ENCODE measurements at regions not wholly inside any gene's neighbourhood (a gene's known extent, or its start where the extent isn't known, plus 50 kb on each side); places are given as distances from the start of the nearest gene placed in this dataset.

DNA sequence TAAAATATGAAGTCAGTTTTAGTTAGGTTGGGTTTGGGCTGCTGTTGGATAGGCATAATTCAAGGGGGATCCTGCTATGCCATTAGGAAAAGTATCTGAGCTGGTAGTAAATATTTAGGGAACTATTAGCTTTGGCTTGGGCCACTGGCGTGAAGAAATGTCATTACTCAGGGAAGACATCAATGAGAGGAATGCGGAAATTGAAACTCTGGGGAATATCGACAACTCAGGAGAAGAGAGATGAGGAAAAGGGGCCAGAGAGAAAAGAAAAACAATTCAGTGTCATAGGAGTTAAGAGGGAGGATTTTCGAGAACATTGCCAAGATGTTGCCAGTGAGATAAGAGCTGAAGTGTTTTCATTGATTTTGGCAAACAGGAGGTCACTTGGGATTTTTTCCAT lies 149.7 kb upstream of the PARD3B start:
- ChIA-PET CTCF (ENCODE audit: low intra/inter-chr PET ratio, low total read pairs) (no interaction called here), POLR2A (no interaction called here)
- Histone ChIP-seq H4K20me1 (ENCODE audit: insufficient read depth, low read length) (no peaks in the 10 kb centered on the region), H3K9ac (ENCODE audit: insufficient read depth, low read depth, low read length) (no peak overlapping the region), H3K36me3 (replicated peaks in 1 of 2; ENCODE audit: control insufficient read depth in 1 of 2, insufficient read depth in 2 of 2, low read length in 2 of 2) (no peaks in the 10 kb centered on the region), H3K79me2 (ENCODE audit: insufficient read depth, low read length) (no peaks in the 10 kb centered on the region), H3K27me3 (ENCODE audit: control insufficient read depth in 1 of 2, insufficient read depth in 2 of 2, low read length in 2 of 2) (no peaks in the 10 kb centered on the region), H3K27ac (ENCODE audit: extremely low read length, insufficient read depth, low read length) (no peak overlapping the region), H3K4me3 (replicated peaks in 1 of 3; ENCODE audit: insufficient read depth in 1 of 3, low read depth in 2 of 3, low read length in 3 of 3) (no peak overlapping the region), H3K9me3 (ENCODE audit: low read length) (peaks cover 71% of the 10 kb centered on the region), H2AFZ (ENCODE audit: low read length) (no peak overlapping the region), H3K4me2 (ENCODE audit: low read depth, low read length) (no peak overlapping the region), H3K4me1 (ENCODE audit: insufficient read depth, low read length) (no peaks in the 10 kb centered on the region)
- DNase-seq (ENCODE audit: low spot score) (no peak), FAIRE-seq (no peak), ATAC-seq (no peak)
- no TSS peak for BruUV-seq (replicated peaks)
- intact Hi-C loops (cut with micrococcal nuclease; ENCODE audit: unreplicated experiment): no loop called here
- TF ChIP-seq FOXP1 (IDR thresholded peaks at IDR 0.05): no peak
- no peak for TF ChIP-seq FOXP1 (CRISPR knock-in tag; IDR thresholded peaks at IDR 0.05)
- no peak for TF ChIP-seq ZSCAN20 (CRISPR knock-in tag; IDR thresholded peaks at IDR 0.05; ENCODE audit: borderline replicate concordance)
- no peak for TF ChIP-seq MYC (CRISPR knock-in tag; IDR thresholded peaks at IDR 0.05; ENCODE audit: borderline replicate concordance)
- no peak for TF ChIP-seq SOX13 (IDR thresholded peaks at IDR 0.05)
- no peak for TF ChIP-seq SOX13 (CRISPR knock-in tag; conservative IDR thresholded peaks at IDR 0.05 in 1 of 2, IDR thresholded peaks at IDR 0.05 in 1 of 2)
- no peak for TF ChIP-seq ZIK1 (CRISPR knock-in tag; IDR thresholded peaks at IDR 0.05; ENCODE audit: borderline replicate concordance, low read depth)
- TF ChIP-seq SAP130 (CRISPR knock-in tag; IDR thresholded peaks at IDR 0.05; ENCODE audit: low read depth): no peak
- TF ChIP-seq ZNF564 (CRISPR knock-in tag; IDR thresholded peaks at IDR 0.05): no peak
- no peak for TF ChIP-seq ZNF124 (CRISPR knock-in tag; IDR thresholded peaks at IDR 0.05)
- TF ChIP-seq PRPF4 (IDR thresholded peaks at IDR 0.05; ENCODE audit: low read depth, low read length, poor library complexity, severe bottlenecking): no peak
- TF ChIP-seq, protein P1, sequence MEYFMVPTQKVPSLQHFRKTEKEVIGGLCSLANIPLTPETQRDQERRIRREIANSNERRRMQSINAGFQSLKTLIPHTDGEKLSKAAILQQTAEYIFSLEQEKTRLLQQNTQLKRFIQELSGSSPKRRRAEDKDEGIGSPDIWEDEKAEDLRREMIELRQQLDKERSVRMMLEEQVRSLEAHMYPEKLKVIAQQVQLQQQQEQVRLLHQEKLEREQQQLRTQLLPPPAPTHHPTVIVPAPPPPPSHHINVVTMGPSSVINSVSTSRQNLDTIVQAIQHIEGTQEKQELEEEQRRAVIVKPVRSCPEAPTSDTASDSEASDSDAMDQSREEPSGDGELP (IDR thresholded peaks at IDR 0.05; ENCODE audit: borderline replicate concordance, low read depth): no peak
- TF ChIP-seq, protein P2, sequence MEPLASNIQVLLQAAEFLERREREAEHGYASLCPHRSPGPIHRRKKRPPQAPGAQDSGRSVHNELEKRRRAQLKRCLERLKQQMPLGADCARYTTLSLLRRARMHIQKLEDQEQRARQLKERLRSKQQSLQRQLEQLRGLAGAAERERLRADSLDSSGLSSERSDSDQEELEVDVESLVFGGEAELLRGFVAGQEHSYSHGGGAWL (CRISPR knock-in tag; IDR thresholded peaks at IDR 0.05): no peak
- TF ChIP-seq RORA (CRISPR knock-in tag; IDR thresholded peaks at IDR 0.05): no peak
- WGBS (ENCODE audit: low lambda C conversion rate): 55% methylated on average over 4 of the region's 4 CpGs
- in situ Hi-C loops (cut with HindIII; ENCODE audit: extremely low pct_ligation_motif_present, low pct_unique_long_range_greater_than_20kb): no loop called here
